UCSD-AML1 (cell line): ENCODE measurements at regions not wholly inside any gene's neighbourhood (a gene's known extent, or its start where the extent isn't known, plus 50 kb on each side); places are given as distances from the start of the nearest gene placed in this dataset.

ENCODE experiments used
- DNase-seq: peaks from one replicate; lab custom pipeline; 2025; ENCODE audit not compliant: unreplicated experiment; lab: John Stamatoyannopoulos, UW

DNA sequence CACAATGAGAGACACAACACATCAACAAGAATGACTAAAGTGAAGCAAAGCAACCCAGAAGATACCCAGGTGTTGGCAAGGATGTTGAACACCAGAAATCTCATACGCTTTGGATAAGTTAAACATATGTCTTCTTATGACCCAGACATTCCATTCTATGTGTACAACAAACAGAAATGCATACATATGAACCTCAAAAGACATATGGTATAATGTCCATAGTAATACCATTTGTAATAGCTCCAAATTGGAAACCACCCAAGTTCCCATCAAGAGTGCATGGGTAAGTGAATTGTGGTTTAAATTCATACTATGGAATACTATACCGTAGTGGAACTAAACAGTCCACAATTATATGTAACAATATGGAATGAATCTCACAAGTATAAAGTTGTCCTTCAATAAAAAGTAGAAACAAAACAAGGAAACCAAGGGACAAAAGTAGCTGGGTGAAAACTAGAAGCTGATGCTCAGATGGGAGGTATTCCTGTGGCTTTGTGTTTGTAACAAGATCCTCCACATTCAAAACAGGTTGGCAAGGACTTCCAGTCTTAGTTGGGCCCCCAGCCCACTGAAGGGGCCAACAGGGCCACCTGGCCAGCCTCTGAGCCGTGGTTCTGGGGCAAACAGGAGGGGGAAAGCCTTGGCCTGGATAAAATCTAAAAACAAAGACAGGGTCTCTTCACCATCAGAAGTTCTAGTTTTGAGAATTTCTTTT is 171.8 kb upstream of the PITX1 start:
- no peak for DNase-seq

DNA sequence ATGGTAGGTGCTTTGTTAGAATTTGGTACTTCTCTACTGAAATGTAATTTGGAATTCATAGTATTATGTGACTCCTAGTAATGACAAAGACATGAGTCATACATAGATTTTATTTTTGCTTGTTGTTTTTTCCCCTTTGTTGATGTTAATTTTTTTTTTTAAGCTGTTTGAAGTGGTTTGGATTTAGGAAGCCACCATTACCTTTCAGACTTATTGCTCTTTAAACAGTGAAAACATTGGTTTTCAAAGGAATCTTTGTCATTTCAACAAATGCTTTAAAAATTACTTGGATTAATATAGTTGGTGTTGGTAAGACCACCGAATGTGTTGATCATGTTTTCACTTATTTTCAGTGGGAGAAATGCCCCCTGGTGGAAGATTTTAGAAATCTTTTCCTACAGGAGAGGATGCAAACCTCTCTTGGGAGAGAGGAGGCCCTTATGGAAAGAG is 170.1 kb upstream of the PITX1 start:
- DNase-seq: no peak

DNA sequence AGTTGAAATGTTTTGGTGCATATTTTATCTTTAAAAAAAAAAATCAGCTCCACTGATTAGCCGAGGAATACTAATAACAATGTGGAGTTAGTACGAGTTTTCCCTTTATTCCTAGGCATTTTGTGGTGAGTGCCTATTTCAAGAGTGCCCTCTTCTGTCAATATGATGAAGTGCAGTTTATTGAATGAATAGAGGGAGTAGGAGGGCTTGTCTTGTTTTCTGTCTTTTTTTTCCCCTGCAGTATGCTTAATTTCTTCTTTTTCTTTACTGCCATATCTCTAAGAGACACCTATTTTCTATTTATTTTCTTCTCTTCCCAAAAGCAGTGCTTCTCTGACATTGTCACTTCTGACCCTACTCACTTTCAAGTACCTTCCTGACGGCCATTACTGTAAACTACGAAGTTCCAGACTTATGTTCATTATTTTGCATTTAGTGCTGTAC is 169.6 kb upstream of the PITX1 start:
- no peak for DNase-seq

DNA sequence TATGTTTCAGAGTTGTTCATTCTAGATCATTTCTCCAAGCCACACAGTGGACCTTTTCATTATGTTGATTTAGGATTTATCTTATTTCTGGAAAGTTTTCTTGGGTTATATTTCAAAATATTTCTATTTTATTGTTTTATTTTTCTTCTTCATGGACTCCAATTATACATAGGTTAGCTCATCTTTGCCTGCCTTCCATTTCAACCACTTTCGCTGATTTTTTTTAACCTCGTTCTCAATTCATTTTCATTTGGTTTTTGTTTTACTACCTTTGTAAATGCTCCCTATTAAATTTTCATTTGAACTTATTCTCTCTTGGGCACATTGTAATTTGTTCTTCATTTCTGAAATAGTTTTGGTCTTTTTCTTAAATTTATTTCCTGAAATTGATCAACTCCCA is 169.0 kb upstream of the PITX1 start:
- DNase-seq: no peak

DNA sequence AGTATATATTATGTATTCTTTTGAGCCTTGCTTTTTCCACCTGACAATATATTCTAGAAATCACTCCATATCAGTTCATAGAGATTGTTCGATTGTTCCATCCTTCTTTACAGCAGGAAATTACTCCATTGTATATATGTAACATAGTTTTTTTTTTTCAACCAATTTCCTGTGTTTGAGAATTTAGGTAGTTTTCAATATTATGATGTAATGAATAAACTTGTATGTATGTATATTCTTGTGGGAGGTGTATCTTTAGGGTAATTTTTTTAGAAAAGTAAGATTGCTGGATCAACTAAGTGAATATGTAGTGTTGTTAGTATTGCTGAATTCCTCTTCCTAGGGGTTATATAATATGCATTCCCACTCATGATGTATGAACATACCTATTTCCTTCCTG is 165.9 kb upstream of the PITX1 start:
- DNase-seq: no peak

DNA sequence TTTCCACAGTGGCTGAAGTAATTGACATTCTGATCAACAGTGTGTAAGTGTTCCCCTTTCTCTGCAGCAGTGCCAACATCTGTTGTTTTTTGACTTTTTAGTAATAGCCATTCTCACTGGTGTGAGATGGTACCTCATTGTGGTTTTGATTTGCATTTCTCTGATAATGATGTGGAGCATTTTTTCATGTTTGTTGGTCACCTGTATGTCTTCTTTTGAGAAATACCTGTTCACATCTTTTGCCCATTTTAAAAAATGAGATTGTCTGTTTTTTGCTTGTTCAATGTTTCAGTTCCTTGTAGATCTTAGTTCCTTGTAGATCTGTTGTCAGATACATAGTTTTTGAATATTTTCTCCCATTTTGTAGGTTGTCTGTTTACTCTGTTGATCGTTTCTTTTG is 162.5 kb upstream of the PITX1 start:
- DNase-seq: no peak

DNA sequence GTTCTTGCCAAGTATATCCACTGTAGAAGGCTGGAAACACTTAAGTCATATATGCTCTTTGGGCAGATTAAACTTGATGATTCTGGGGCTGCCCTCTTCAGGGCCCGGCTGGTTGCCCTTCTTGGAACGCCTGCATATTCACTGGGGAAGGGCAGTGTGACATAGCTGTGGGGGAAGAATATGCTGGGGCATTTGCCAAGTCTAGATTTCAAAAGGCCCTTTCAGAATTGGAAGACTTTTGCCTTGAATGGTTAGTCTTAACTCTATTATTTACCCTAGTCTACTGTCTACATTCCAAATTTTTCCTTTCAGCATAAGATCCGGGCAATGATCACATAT is 161.2 kb upstream of the PITX1 start:
- DNase-seq: no peak

DNA sequence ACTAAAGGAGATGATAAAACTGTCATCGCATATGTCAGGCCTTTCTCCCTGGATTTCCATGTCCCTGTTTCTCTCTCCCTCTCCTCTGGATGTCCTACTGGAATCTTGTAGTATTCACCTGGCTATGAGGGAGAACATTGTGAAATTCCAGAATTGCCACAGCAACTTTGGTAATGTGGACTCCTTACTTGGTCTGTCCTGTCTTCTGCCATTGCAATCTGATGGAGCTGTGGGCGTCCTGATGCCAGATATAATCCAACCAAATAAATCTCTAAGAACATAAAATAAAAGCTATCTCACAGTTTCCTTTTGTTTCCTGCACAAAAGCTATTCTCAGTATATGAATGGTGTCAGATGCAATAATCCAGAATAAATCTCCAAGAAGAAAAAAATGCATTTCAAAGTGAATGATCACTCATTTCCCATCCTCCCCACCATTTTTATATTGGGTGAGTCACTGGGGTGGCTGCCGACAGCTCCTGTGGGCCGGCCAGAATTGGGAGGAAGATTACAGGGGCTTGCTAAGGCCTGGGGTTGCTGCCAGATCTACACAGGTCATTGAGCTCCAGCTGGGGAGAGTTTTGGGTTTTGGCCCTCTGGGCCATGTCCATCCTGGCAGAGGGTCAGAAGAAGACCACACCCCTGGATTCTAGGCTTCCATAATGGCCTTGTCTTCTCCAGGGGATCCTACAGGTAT is 160.7 kb upstream of the PITX1 start:
- DNase-seq: no peak

DNA sequence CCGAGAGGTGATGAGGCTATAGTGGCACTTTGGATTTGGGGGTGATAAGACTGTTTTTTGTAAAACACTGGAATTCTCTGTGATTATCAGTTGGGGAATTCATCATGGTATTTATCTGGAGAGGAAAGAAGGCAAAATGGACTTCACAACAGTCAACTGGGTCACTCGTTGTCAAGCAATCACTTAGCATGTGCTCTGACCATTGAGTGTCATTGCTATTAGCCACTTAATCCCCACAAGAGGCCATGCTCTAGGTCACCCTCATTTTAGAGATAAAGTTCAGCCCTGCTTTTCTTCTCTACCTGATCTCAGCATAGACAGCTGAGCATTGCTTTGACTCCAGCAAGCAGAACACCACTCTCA is 160.1 kb upstream of the PITX1 start:
- DNase-seq: no peak

DNA sequence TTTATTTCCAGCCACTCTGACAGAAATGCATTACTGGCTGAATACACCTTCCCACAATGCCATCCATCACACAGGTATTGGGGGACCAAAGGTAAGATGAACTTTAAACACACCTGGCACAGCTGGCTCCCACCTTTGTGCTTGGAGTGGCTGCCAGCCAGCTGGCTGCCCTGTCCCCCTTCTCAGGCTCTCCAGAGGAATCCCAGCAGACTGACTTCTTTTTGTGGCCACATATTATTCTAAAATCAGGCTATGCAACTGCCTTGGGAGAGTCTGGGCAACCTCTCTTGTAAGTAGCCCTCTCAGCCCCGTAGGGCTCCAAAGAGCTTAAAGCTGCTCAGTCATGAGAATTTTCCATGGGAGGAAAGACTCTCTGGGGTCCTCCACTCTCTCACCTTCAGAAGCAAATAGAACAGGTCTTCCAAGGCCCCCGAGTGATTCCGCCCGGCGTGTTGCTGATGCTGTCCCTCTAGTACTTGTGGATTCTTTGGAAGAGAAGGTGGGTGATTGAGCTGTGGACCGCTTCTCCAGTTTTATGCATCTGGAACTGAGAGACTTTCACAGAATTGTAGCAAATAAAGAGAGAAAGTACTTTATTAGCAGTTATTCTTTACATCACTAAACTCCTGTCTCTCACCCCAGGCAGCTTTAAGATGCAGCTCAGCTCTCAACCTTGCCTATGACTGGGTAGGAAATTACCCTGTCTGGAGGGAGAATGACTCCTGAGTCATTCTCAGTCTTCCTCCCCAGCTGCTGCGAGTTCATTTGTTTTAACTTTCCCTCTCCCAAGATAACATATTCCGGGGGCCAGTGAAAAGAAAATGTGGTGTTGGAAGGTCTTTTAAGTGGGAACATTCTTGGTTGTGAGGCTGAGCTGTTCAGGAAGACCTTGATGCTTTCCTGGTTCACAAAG is 159.4 kb upstream of the PITX1 start:
- DNase-seq: no peak

DNA sequence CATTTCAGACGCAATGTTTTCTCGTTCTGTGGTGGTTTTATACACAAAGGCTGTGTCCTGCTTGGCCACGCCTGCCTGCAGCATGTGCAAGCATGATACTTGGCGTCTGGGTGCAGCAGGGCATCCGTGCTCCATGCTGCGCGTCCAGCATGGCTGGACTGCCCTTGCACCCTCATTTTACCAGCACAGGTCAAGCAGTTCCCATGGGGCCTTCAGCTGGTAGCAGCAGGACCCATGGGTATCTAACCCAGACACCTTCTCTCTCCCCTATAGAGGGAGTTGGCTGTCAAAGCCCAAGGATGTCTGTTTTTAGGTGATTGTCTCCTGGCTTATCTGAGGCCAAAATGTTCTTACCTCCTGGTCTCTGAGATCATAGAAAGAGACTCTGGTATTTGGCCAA is 158.3 kb upstream of the PITX1 start:
- DNase-seq: no peak

DNA sequence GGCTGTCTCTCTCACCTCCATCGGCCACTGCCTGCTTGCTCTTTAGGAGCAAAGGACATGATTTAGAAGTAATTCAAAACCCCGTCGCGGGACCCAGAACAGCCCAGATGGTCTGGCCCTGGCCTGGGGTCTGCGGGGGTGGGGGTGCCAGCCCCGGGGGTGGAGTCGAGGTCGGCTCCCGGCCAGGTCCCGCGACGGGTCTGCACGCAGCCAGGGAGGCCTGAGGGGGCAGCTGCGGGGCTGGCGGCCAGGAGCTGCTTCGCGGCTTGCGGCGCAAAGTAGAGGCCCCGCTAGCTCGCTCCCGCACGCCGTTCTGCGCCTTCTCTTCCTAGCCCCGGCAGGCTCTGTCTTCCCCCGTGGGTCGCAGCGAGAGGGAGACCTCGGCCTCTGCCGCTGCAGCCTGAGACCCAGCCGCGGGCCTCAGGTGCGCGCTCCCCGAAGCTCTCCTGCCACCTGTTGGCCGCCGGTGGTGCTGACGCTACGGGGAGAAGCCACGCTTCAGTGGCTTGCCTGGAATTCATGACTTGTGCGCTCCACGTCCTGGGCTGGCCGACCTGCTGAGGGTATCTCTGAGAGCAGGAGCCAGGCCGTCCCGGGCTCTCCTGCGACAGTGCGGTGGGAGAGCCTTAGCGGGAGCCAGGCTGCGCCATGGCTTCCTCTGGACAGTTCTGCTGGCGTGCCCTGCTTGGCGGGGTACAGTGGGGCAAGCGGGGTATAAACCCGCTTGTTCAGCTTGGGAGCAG is 157.2 kb upstream of the PITX1 start:
- DNase-seq: peak; percentile 64

DNA sequence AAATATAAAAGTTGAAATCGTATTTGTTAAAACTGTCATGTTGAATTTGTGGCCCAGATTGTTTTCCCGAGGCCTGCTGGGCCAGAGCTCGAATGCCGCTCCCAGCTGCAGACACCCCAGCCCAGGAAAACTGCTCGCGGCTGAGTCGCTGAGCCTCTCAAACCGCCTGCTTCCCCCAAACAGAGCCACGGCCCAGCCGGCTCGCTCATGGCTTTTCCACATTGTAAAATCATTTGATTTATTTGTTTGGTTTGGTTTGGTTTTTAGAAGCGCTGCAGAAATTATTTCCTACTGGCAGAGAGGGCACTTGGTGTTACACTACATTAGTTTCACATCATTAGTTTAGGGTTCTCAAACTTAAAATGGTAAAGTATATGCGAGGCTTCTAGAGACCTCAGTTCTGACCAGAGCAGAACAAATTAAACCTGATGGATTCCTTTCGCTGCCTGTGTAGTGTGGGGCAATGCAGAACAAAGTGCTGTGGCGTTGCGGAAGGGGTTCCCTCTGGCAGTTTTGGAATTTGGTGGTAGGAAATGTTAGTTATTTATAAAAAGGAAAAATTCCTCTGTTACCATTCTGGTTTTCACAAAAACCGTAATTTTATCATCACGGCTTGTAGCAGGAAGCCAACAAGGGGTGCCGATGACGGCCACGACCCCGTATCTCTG is 156.5 kb upstream of the PITX1 start:
- DNase-seq: no peak

DNA sequence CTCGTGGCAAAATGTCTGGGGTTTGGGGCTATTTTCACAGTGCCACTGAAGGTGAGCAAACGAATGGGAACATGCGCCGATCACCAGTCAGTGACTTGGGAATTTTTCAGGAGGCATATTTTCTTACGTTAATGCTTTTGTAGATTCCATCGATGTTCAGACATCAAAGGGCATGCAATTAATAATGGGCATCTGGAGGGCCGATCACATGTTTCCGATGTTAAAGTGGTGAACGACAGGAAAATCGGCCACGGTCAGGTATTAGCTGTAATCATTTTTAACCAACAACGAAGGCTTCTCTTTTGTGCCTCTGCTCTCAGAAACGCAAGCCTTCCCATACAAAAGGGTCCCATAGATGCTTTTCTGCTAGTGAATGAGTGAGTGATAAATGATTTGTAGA is 155.0 kb upstream of the PITX1 start:
- DNase-seq: no peak

DNA sequence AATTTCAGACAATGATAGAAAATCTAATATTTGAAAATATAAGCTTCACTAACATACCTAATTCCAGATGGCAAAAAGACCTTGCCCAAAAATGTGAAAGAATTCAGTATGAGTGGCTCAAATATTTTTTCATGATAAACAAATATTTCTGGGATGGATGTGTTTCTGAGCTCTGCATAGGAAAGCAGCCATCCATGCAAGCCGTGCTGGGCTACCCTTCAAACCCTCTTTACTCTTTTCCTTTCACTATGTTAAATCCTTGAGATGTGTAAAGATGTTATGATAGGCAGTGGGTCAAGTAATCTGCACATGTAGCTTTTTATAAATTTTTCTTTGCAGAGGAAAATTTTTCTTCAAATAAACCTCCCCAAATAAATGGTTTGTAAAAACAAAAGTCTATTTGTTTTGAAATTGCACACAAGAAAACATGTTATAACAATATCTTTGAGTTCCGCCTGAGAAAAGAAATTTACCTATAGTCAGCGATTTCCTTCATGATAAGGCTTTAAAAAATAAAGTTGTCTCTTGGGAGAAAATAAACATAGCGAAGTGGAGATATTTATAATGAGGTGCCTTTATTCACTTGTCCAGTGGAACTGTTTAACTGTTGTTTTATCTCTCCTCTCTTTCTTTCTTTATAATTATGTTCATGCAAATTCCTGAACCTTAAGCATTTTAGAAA is 154.3 kb upstream of the PITX1 start:
- no peak for DNase-seq

DNA sequence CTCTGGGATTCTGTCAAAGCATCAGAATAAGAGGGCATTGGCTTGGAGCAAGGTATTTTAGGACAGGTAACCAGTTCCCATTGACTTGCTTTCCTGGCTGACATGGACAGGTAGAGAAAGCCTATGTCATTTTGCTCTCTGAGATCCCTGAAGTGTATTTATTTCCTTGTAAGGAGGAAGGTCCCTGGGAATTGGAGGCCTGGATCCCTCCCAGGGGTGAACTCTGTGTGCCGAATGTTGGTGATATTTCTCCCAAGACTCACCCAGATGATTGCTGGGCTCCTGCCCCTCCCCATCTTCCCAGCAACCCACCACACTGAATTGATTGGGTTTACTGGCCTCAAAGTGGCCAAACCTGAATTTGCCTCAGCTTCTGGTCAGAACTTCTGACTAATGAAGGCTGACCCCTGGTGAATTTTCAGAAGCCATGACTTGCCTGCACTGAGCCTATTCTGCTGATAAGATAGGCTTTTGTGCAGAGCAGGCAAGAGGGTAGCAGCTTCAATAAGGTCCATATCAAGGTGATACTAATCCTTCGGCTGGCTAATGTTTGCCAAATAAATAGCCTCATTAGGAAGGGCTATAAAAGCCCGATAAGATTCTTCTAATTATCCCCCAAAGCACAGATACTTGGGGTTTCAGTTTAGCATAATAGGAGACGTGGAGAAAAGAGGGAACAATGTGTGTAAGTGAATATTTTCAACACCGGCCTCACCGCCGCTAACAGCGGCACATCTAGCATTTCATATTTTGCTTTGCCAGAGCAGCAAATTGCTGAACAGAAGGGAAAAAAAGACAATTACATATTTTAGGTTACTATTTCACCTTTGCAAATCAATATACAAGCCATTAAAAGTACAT is 152.9 kb upstream of the PITX1 start:
- DNase-seq: no peak

DNA sequence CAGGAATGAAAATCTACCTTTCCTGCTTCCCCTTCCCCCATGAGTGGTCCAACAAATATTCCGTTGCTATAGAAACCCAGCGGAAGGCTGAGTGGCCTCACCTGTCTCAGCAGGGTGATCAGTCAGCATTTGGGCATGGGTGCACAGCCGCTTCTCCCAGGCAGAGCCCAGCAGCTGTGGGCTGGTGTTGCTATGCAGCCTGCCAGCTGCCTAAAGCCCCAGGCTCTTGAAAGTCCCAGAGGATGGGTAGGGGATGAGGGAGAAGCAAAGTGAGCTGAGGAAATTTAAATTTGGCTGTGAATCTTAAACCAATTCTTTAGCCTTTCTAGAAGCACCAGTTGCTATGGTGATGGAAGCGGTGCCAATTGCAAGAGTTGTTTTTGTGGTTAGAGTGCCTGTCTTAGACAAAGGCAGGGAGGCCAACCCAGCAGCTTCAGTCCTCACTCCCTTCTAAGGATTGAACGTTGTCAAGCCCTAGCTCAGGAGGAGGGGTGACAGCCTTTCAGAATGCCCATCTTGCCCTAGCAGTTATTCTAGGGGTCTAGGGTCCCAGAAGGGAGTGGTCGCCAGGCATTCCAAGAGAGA is 151.5 kb upstream of the PITX1 start:
- DNase-seq: no peak

DNA sequence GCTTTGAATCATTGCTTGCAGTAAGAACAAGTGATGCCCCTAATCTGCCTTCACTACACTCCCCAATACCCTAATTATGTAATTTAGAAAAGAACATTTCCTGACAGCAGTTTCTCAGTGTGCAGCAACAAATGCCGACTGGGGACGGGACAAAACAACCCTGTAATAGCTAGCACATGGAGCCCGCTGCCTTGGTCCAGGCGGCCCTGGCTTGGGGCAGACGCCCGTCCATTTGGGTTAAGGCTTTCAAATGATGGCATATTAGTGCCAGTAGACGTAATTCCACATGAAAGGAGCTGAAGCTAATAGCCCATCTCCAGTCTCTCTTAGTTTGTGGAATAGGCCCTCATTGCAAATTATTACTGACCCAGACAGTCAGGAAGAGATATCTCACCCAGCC is 150.6 kb upstream of the PITX1 start:
- no peak for DNase-seq

DNA sequence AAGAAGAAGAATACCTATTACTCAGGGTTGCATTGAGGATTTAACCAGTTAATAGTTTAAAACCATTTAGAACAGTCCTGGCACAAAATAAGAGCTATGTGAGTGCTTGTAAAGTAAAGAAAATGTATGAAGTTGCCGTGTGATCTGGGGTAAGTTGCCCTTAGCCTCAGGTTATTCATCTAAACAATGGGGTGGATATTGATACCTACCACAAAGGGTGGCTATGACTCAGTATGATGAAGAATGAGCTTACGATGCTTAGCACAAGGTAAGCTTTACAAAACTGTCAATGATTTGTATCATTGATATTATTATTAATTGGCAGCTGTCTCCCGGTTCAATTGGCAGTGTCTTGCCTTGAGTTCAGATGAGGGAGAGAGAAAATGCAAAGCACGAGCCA is 149.4 kb upstream of the PITX1 start:
- no peak for DNase-seq
